ENCODE measurements at regions not wholly inside any gene's neighbourhood (a gene's known extent, or its start where the extent isn't known, plus 50 kb on each side); places are given as distances from the start of the nearest gene placed in this dataset.

GRCh38 chr3:24923570-24923969 is 428.9 kb upstream of the THRB start:
- TF ChIP-seq CTCF (IDR thresholded peaks at IDR 0.05) = no peak
- no peak for TF ChIP-seq POLR2A (IDR thresholded peaks at IDR 0.05)
